GM12873 (cell line): ENCODE measurements at regions not wholly inside any gene's neighbourhood (a gene's known extent, or its start where the extent isn't known, plus 50 kb on each side); places are given as distances from the start of the nearest gene placed in this dataset.

Experiments used
- TF ChIP-seq, protein P1 (sequence below): IDR thresholded peaks from 2 replicates; pipeline ENCODE4 v1.5.1; 2012; ENCODE audit warnings: low read depth, mild to moderate bottlenecking, moderate library complexity, low read length, control low read depth; ENCODE audit not compliant: insufficient read depth; ENCODE audit errors: missing control alignments

- TF ChIP-seq, protein P1, sequence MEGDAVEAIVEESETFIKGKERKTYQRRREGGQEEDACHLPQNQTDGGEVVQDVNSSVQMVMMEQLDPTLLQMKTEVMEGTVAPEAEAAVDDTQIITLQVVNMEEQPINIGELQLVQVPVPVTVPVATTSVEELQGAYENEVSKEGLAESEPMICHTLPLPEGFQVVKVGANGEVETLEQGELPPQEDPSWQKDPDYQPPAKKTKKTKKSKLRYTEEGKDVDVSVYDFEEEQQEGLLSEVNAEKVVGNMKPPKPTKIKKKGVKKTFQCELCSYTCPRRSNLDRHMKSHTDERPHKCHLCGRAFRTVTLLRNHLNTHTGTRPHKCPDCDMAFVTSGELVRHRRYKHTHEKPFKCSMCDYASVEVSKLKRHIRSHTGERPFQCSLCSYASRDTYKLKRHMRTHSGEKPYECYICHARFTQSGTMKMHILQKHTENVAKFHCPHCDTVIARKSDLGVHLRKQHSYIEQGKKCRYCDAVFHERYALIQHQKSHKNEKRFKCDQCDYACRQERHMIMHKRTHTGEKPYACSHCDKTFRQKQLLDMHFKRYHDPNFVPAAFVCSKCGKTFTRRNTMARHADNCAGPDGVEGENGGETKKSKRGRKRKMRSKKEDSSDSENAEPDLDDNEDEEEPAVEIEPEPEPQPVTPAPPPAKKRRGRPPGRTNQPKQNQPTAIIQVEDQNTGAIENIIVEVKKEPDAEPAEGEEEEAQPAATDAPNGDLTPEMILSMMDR: no peak
These were observed 69.2 kb upstream of the PRNP start for GRCh38 chr20:4617019-4617418.

DNA sequence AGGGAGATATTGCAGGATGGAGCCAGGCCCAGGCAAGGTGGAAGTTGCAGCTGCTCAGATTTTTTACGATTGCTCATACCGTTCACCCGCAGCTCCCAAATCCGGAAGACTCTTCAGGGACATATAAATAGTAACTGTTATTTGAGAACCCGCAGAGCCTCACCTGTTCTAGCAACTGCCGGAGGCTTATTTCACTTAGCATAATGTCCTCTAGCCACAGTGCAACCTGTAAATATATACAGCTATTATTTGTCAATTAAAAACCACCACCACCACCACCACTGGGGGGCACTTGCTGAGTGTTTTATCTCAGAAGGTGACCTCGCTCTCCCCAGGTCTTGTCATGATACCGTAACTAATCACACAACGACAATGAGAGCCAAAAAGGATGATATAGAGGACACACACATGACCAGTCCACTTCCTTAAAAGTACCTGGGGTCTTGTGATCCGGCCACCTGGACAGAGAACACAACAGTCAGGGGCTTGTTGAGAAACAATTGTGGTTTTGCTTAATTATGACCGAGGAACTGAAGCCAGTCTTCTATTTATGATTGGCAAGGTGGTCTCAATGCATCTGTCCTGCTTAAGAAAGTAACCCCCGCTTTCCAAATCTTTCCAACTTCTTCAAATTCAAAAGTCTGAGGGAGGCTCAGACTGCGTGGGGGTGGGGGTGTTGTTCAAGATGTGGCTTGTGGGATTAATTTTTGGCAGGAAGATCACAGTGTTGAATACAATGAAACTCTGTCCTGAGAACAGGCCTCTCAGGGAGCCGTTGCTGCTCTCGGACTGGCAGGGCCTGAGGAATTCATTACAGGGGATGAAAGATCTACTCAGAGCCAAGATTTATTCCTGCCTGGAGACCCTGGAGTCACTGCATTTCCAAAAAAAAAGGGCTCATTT is 72.3 kb upstream of the PRNP start:
- TF ChIP-seq, protein P1: peak; percentile 45

DNA sequence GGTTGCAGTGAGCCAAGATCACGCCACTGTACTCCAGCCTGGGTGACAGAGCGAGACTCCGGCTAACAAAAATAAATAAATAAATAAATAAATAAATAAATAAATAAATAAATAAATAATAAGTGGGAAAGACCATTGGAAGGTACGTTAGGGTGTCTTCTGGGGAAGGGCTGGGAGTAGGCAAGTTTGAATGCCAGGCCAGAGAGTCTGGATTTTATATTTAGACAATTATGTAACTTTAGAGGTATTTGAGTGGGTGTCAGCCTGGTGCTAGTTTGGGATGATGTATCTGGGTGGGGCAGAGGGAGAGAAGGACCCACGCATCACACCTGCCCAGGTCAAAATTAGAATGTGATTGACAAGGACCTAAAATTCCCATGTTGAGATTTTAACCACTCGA is 73.1 kb upstream of the PRNP start:
- TF ChIP-seq, protein P1: no peak

DNA sequence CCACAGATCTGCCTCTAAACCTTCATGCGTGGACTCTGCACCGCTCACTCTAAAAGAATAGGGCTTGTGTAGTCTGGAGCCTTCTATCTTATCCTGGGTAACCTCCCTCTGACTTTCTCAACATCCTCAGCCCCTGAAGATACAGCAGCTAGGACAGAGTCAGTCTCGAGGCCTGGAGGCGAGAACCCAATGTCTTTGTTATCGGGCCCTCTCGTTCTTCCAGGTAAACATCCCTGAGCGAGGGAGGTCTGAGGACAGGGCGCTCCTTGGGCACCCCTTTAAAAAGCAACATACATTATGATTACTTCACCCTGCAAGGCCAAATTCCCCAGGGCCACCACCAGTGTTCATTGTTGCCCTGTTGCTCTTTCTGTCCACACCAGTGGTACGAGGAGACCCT is 75.4 kb upstream of the PRNP start:
- TF ChIP-seq, protein P1: no peak

- TF ChIP-seq, protein P1: no peak
These were observed 76.7 kb upstream of the PRNP start for GRCh38 chr20:4609511-4609910.

- TF ChIP-seq, protein P1: no peak
These were observed 77.4 kb upstream of the PRNP start for GRCh38 chr20:4608861-4609260.

DNA sequence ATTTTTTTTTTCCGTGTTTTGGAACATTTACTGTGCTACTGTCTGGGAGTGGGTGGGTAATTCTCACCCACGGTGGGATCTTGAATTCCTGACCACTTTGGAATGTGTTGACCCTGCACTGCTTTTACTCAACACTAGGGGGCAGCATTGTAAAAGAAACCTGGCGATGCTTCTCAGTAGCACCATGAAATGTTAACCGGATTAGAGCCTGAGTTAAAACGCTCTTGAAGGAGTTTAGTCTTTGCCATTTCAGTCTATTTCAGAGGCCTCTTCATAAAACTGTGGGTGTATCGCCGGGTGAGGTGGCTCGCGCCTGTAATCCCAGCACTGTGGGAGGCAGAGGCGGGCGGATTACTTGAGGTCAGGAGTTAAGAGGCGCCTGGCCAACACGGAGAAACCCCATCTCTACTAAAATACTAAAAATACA is 79.0 kb upstream of the PRNP start:
- TF ChIP-seq, protein P1: peak; percentile 85
